ENCODE measurements at regions not wholly inside any gene's neighbourhood (a gene's known extent, or its start where the extent isn't known, plus 50 kb on each side); places are given as distances from the start of the nearest gene placed in this dataset.
A peak's percentile ranks its signal among the peaks of the same experiment; 100 is the strongest.

- TF ChIP-seq JUND (IDR thresholded peaks at IDR 0.05; ENCODE audit: low read depth) = no peak
- DNase-seq (ENCODE audit: low read depth in 1 of 2, low spot score in 1 of 2) = no peak
- in situ Hi-C loops (cut with HindIII; ENCODE audit: low pct_unique_long_range_greater_than_20kb, low sequenced_read_pairs) = no loop called here
These were observed 51.3 kb downstream of the GADD45G start for GRCh38 chr9:89655990-89656657.

GRCh38 chr9:89657295-89657694 lies 52.5 kb downstream of the GADD45G start:
- no peak for DNase-seq (ENCODE audit: low read depth in 1 of 2, low spot score in 1 of 2)
- no peak for TF ChIP-seq JUND (IDR thresholded peaks at IDR 0.05; ENCODE audit: low read depth)
- in situ Hi-C loops (cut with HindIII; ENCODE audit: low pct_unique_long_range_greater_than_20kb, low sequenced_read_pairs) = no loop called here

- no peak for TF ChIP-seq JUND (IDR thresholded peaks at IDR 0.05; ENCODE audit: low read depth)
- no peak for DNase-seq (ENCODE audit: low read depth in 1 of 2, low spot score in 1 of 2)
- in situ Hi-C loops (cut with HindIII; ENCODE audit: low pct_unique_long_range_greater_than_20kb, low sequenced_read_pairs) = no loop called here
These were observed 53.0 kb downstream of the GADD45G start for GRCh38 chr9:89657765-89658164.

GRCh38 chr9:89658401-89658800 lies 53.6 kb downstream of the GADD45G start:
- TF ChIP-seq JUND (IDR thresholded peaks at IDR 0.05; ENCODE audit: low read depth) = no peak
- in situ Hi-C loops (cut with HindIII; ENCODE audit: low pct_unique_long_range_greater_than_20kb, low sequenced_read_pairs) = no loop called here
- no peak for DNase-seq (ENCODE audit: low read depth in 1 of 2, low spot score in 1 of 2)

GRCh38 chr9:89658931-89659330 lies 54.1 kb downstream of the GADD45G start:
- in situ Hi-C loops (cut with HindIII; ENCODE audit: low pct_unique_long_range_greater_than_20kb, low sequenced_read_pairs) = no loop called here
- no peak for DNase-seq (ENCODE audit: low read depth in 1 of 2, low spot score in 1 of 2)
- TF ChIP-seq JUND (IDR thresholded peaks at IDR 0.05; ENCODE audit: low read depth) = no peak

- DNase-seq (ENCODE audit: low read depth in 1 of 2, low spot score in 1 of 2) = no peak
- in situ Hi-C loops (cut with HindIII; ENCODE audit: low pct_unique_long_range_greater_than_20kb, low sequenced_read_pairs) = no loop called here
These were observed 54.7 kb downstream of the GADD45G start for GRCh38 chr9:89659473-89659872.

GRCh38 chr9:89659891-89660685 lies 55.3 kb downstream of the GADD45G start:
- DNase-seq (ENCODE audit: low read depth in 1 of 2, low spot score in 1 of 2) = no peak
- in situ Hi-C loops (cut with HindIII; ENCODE audit: low pct_unique_long_range_greater_than_20kb, low sequenced_read_pairs) = no loop called here
- TF ChIP-seq JUND (IDR thresholded peaks at IDR 0.05; ENCODE audit: low read depth) = no peak

More at GRCh38 chr9:89659473-89659872, 54.7 kb downstream of the GADD45G start:
- TF ChIP-seq JUND (IDR thresholded peaks at IDR 0.05; ENCODE audit: low read depth) = no peak

- TF ChIP-seq JUND (IDR thresholded peaks at IDR 0.05; ENCODE audit: low read depth) = no peak
- peak in 1 of 2 experiments; percentile 66 for DNase-seq (ENCODE audit: low read depth in 1 of 2, low spot score in 1 of 2)
- in situ Hi-C loops (cut with HindIII; ENCODE audit: low pct_unique_long_range_greater_than_20kb, low sequenced_read_pairs) = no loop called here
These were observed 56.7 kb downstream of the GADD45G start for GRCh38 chr9:89661391-89661949.

GRCh38 chr9:89661956-89662717 lies 57.3 kb downstream of the GADD45G start:
- DNase-seq (ENCODE audit: low read depth in 1 of 2, low spot score in 1 of 2) = peak; percentile 94 to 99

GRCh38 chr9:89662718-89663613 lies 58.2 kb downstream of the GADD45G start:
- in situ Hi-C loops (cut with HindIII; ENCODE audit: low pct_unique_long_range_greater_than_20kb, low sequenced_read_pairs) = no loop called here
- TF ChIP-seq JUND (IDR thresholded peaks at IDR 0.05; ENCODE audit: low read depth) = no peak
- no peak for DNase-seq (ENCODE audit: low read depth in 1 of 2, low spot score in 1 of 2)

More at GRCh38 chr9:89661956-89662717, 57.3 kb downstream of the GADD45G start:
- in situ Hi-C loops (cut with HindIII; ENCODE audit: low pct_unique_long_range_greater_than_20kb, low sequenced_read_pairs) = no loop called here
- TF ChIP-seq JUND (IDR thresholded peaks at IDR 0.05; ENCODE audit: low read depth) = no peak

- no peak for DNase-seq (ENCODE audit: low read depth in 1 of 2, low spot score in 1 of 2)
- TF ChIP-seq JUND (IDR thresholded peaks at IDR 0.05; ENCODE audit: low read depth) = no peak
- in situ Hi-C loops (cut with HindIII; ENCODE audit: low pct_unique_long_range_greater_than_20kb, low sequenced_read_pairs) = no loop called here
These were observed 58.8 kb downstream of the GADD45G start for GRCh38 chr9:89663614-89663970.

GRCh38 chr9:89664010-89664409 lies 59.2 kb downstream of the GADD45G start:
- TF ChIP-seq JUND (IDR thresholded peaks at IDR 0.05; ENCODE audit: low read depth) = no peak
- in situ Hi-C loops (cut with HindIII; ENCODE audit: low pct_unique_long_range_greater_than_20kb, low sequenced_read_pairs) = no loop called here

More at GRCh38 chr9:89664010-89664409, 59.2 kb downstream of the GADD45G start:
- no peak for DNase-seq (ENCODE audit: low read depth in 1 of 2, low spot score in 1 of 2)
